GM12878 (cell line): ENCODE measurements at regions not wholly inside any gene's neighbourhood (a gene's known extent, or its start where the extent isn't known, plus 50 kb on each side); places are given as distances from the start of the nearest gene placed in this dataset.

Experiments
- ATAC-seq: fragments of 200-7000 bp; cut with Tn5 transposase; 3 replicates; pipeline ENCODE4 v1.9.1; 2020; ENCODE audit warnings: mild to moderate bottlenecking, moderate library complexity
- BruUV-seq: library from RNA; stranded (reverse); fragments of 400-500 nt; replicated peaks from 2 replicates; lab custom pipeline; 2021; lab: Mats Ljungman, UMichigan
- CTCF ChIA-PET: fragments of 300-600 bp; sonication (Branson Sonifier 250); formaldehyde crosslinking; extraction: SDS; loops from one replicate; lab custom pipeline; 2021; ENCODE audit warnings: inconsistent platforms; lab: Yijun Ruan, JAX
- POLR2A ChIA-PET: fragments of 350-600 bp; formaldehyde crosslinking; extraction: SDS; loops from one replicate; lab custom pipeline; 2021; ENCODE audit warnings: inconsistent platforms; lab: Charles Lee
- RAD21 ChIA-PET: fragments of 300-600 bp; sonication (Branson Sonifier 250); formaldehyde crosslinking; loops from one replicate; lab custom pipeline; 2023; ENCODE audit warnings: antibody characterized with exemption; ENCODE audit not compliant: unreplicated experiment; lab: Charles Lee
- SMC1A ChIA-PET: fragments of 300-600 bp; sonication (Branson Sonifier 250); formaldehyde crosslinking; loops from one replicate; lab custom pipeline; 2023; ENCODE audit not compliant: unreplicated experiment, uncharacterized antibody; lab: Charles Lee
- DNase-seq: peaks from one replicate; pipeline ENCODE4 v3.0.0-alpha.2; 2011; ENCODE audit warnings: low read depth, low spot score
- FAIRE-seq: peaks from 3 replicates; lab custom pipeline; 2011; peaks lifted over from hg19 to GRCh38; lab: Jason Lieb, UNC
- H2AFZ ChIP-seq: 2 replicates; pipeline ENCODE4 v1.6.0; 2011; ENCODE audit warnings: low read depth, low read length, control low read depth; ENCODE audit not compliant: control insufficient read depth
- H3K27ac ChIP-seq: 2 replicates; pipeline ENCODE4 v1.5.1; 2011; ENCODE audit warnings: control low read depth; ENCODE audit not compliant: control insufficient read depth, insufficient read depth
- H3K27me3 ChIP-seq, 2 experiments: replicated peaks in 1 of 2; 2 replicates each; pipeline versions ENCODE4 v1.6.0 to v1.6.1; 2011; ENCODE audit warnings: low read length in 1 of 2; ENCODE audit not compliant: control insufficient read depth in 2 of 2, insufficient read depth in 2 of 2
- H3K36me3 ChIP-seq, 2 experiments: 2 replicates each; pipeline ENCODE4 v1.5.1; 2011; ENCODE audit warnings: low read length in 1 of 2; ENCODE audit not compliant: control insufficient read depth in 2 of 2, insufficient read depth in 2 of 2
- H3K4me1 ChIP-seq: 2 replicates; pipeline ENCODE4 v1.6.1; 2011; ENCODE audit warnings: mild to moderate bottlenecking, low read length, moderate library complexity, mixed read lengths; ENCODE audit not compliant: control insufficient read depth, insufficient read depth
- H3K4me2 ChIP-seq: 2 replicates; pipeline ENCODE4 v1.6.0; 2011; ENCODE audit warnings: control low read depth; ENCODE audit not compliant: control insufficient read depth, insufficient read depth
- H3K4me3 ChIP-seq: fragments of 200-600 bp; sonication (generic); 2 replicates; pipeline ENCODE4 v1.5.1; 2016
- H3K79me2 ChIP-seq: 2 replicates; pipeline ENCODE4 v1.6.0; 2011; ENCODE audit warnings: low read length; ENCODE audit not compliant: control insufficient read depth, insufficient read depth
- H3K9ac ChIP-seq: 2 replicates; pipeline ENCODE4 v1.8.0; 2011; ENCODE audit warnings: low read length, control low read depth, mixed read lengths; ENCODE audit not compliant: control insufficient read depth, insufficient read depth
- H3K9me3 ChIP-seq: replicated peaks from 3 replicates; pipeline ENCODE4 v1.5.1; 2011; ENCODE audit warnings: mild to moderate bottlenecking, low read length; ENCODE audit not compliant: control insufficient read depth, insufficient read depth
- H4K20me1 ChIP-seq: 2 replicates; pipeline ENCODE4 v1.6.0; 2011; ENCODE audit not compliant: control insufficient read depth, insufficient read depth
- EGR1 ChIP-seq, 2 experiments: IDR thresholded peaks; 1 replicate in 1 of 2; 2 replicates in 1 of 2; pipeline ENCODE4 v1.6.1; 2011 to 2012; ENCODE audit warnings: low read depth in 2 of 2, low read length in 2 of 2, borderline replicate concordance in 1 of 2, mild to moderate bottlenecking in 1 of 2, moderate library complexity in 1 of 2
- ETV6 ChIP-seq, 2 experiments: fragments of 450-650 bp in 1 of 2; IDR thresholded peaks in 1 of 2; conservative IDR thresholded peaks in 1 of 2; 2 replicates each; pipeline ENCODE4 v1.6.1; 2014; ENCODE audit warnings: antibody characterized with exemption in 1 of 2, borderline replicate concordance in 1 of 2, low read depth in 1 of 2, mild to moderate bottlenecking in 1 of 2, moderate library complexity in 1 of 2
- FOXM1 ChIP-seq: IDR thresholded peaks from 2 replicates; pipeline ENCODE4 v1.6.1; 2012; ENCODE audit warnings: low read depth, mild to moderate bottlenecking, inconsistent platforms, low read length, moderate library complexity
- HCFC1 ChIP-seq: fragments of 150-350 bp; IDR thresholded peaks from 2 replicates; pipeline ENCODE4 v1.6.1; 2014; ENCODE audit warnings: low read length
- LARP7 ChIP-seq: fragments of 450-650 bp; IDR thresholded peaks from 2 replicates; pipeline ENCODE4 v1.6.1; 2017; ENCODE audit warnings: mild to moderate bottlenecking
- PAX5 ChIP-seq: IDR thresholded peaks from 2 replicates; pipeline ENCODE4 v1.6.1; 2011; ENCODE audit warnings: low read depth, low read length, borderline replicate concordance
- RELA ChIP-seq: fragments of 450-650 bp; IDR thresholded peaks from 2 replicates; pipeline ENCODE4 v1.8.0; 2014; ENCODE audit warnings: borderline replicate concordance; ENCODE audit not compliant: partially characterized antibody
- WGBS: methylation state at CpG from one replicate; pipeline ENCODE4 v1.1.6; 2016; ENCODE audit warnings: low lambda C conversion rate; ENCODE audit not compliant: insufficient replicate concordance, insufficient coverage; ENCODE audit errors: missing lambda C conversion rate; 5-methylcytosine and 5-hydroxymethylcytosine counted together
- in situ Hi-C: fragments of 300-500 bp; cut with MboI; formaldehyde crosslinking; loops from 9 replicates; pipeline ENCODE4 v1.14.3; 2018; ENCODE audit warnings: mixed read lengths
- intact Hi-C: fragments of 100-400 bp; cut with micrococcal nuclease; formaldehyde crosslinking; loops from one replicate; pipeline ENCODE4 v1.14.2; 2022; ENCODE audit not compliant: unreplicated experiment
- TF ChIP-seq, protein P1 (sequence below): fragments of 450-650 bp; IDR thresholded peaks from 2 replicates; pipeline ENCODE4 v1.6.1; 2017; ENCODE audit warnings: antibody characterized with exemption, mild to moderate bottlenecking, moderate library complexity
- TF ChIP-seq, protein P2 (sequence below): IDR thresholded peaks from 2 replicates; pipeline ENCODE4 v1.6.1; 2012; ENCODE audit warnings: low read length, inconsistent platforms
- TF ChIP-seq, protein P3 (sequence below): IDR thresholded peaks from 2 replicates; pipeline ENCODE4 v1.6.1; 2011; ENCODE audit warnings: low read depth, low read length, improper control_type of control experiment, borderline replicate concordance

DNA sequence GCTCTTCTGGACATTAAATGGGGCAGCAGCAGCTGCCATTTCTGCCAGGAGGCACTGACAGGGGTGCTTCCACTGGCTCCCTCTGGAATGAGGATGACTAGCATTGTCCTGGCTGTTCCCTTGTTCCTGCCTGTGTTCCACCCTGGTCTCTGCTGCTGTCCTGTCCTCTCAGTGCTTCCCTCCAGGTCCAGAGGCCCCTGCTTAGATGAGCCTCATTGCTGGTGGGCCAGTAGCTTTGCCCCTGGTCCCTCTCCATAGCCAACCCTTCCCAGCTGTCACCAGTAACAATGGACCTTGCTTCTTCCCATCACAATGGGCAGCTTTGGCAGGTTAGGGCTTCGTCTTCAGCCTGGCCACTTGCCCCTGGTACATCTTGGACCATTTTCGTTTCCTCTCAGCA is 561.1 kb downstream of the TCERG1L start (continued):
- TF ChIP-seq LARP7 = no peak
- no peak for TF ChIP-seq ETV6 (conservative IDR thresholded peaks at IDR 0.05 in 1 of 2, IDR thresholded peaks at IDR 0.05 in 1 of 2; ENCODE audit: borderline replicate concordance in 1 of 2, low read depth in 1 of 2)

DNA sequence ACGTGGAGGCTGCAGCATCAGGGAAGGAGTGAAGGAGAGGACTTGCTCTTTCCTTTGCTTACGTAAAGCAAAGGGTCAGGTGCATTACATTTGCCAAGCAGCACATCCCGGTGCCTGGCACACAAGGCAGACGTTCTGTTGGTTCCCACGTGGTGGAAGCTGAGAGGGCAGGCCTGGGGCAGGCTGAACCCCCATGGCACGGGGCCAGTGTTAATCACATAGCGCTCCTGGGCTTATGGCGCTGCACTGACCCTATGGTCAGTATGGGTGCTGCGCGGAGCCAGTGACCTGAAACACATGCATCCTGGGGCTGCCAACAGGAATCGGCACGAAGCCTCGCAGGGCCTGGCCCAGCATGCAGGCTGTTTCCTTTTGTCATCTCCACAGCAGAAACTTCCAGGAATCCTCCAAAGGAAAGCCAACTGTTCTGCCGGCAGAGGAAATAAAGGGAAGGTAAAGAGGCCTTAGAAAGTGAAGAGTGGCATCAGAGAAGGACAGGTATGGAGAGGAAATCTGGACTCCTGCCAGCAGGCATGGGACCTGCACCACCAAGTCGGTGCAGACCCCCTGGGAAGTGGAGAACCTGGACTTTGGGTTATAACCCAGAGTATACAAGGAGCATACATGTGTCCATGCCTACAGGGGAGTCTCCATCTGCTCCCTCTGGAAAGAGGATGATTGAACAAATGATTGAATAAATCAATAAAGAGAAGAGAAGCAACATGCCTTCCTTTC is 560.2 kb downstream of the TCERG1L start:
- POLR2A ChIA-PET = no interaction called here
- no peaks in the 10 kb centered on the region for H3K4me1 ChIP-seq
- H3K27ac ChIP-seq = no peak overlapping the region
- SMC1A ChIA-PET = no interaction called here
- intact Hi-C loops = no loop called here
- H3K9ac ChIP-seq = no peak overlapping the region
- CTCF ChIA-PET = no interaction called here
- no peaks in the 10 kb centered on the region for H3K9me3 ChIP-seq
- ATAC-seq = no peak
- no peak for DNase-seq
- RAD21 ChIA-PET = no interaction called here
- no peak overlapping the region for H2AFZ ChIP-seq
- no peaks in the 10 kb centered on the region for H3K36me3 ChIP-seq
- BruUV-seq = no TSS peak
- H3K79me2 ChIP-seq = no peaks in the 10 kb centered on the region
- H3K27me3 ChIP-seq = no peaks in the 10 kb centered on the region
- H3K4me3 ChIP-seq = no peak overlapping the region
- no peak overlapping the region for H3K4me2 ChIP-seq
- no peak for FAIRE-seq
- 48% methylated on average over 15 of the region's 15 CpGs for WGBS
- H4K20me1 ChIP-seq = no peaks in the 10 kb centered on the region
- TF ChIP-seq RELA = no peak
- no peak for TF ChIP-seq PAX5
- TF ChIP-seq, protein P1, sequence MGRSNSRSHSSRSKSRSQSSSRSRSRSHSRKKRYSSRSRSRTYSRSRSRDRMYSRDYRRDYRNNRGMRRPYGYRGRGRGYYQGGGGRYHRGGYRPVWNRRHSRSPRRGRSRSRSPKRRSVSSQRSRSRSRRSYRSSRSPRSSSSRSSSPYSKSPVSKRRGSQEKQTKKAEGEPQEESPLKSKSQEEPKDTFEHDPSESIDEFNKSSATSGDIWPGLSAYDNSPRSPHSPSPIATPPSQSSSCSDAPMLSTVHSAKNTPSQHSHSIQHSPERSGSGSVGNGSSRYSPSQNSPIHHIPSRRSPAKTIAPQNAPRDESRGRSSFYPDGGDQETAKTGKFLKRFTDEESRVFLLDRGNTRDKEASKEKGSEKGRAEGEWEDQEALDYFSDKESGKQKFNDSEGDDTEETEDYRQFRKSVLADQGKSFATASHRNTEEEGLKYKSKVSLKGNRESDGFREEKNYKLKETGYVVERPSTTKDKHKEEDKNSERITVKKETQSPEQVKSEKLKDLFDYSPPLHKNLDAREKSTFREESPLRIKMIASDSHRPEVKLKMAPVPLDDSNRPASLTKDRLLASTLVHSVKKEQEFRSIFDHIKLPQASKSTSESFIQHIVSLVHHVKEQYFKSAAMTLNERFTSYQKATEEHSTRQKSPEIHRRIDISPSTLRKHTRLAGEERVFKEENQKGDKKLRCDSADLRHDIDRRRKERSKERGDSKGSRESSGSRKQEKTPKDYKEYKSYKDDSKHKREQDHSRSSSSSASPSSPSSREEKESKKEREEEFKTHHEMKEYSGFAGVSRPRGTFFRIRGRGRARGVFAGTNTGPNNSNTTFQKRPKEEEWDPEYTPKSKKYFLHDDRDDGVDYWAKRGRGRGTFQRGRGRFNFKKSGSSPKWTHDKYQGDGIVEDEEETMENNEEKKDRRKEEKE = no peak
- TF ChIP-seq FOXM1 = no peak
- no peak for TF ChIP-seq HCFC1
- TF ChIP-seq EGR1 (IDR thresholded peaks at IDR 0.05; ENCODE audit: borderline replicate concordance in 1 of 2, low read depth in 2 of 2, low read length in 2 of 2) = no peak
- TF ChIP-seq, protein P2, sequence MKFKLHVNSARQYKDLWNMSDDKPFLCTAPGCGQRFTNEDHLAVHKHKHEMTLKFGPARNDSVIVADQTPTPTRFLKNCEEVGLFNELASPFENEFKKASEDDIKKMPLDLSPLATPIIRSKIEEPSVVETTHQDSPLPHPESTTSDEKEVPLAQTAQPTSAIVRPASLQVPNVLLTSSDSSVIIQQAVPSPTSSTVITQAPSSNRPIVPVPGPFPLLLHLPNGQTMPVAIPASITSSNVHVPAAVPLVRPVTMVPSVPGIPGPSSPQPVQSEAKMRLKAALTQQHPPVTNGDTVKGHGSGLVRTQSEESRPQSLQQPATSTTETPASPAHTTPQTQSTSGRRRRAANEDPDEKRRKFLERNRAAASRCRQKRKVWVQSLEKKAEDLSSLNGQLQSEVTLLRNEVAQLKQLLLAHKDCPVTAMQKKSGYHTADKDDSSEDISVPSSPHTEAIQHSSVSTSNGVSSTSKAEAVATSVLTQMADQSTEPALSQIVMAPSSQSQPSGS = no peak
- TF ChIP-seq, protein P3, sequence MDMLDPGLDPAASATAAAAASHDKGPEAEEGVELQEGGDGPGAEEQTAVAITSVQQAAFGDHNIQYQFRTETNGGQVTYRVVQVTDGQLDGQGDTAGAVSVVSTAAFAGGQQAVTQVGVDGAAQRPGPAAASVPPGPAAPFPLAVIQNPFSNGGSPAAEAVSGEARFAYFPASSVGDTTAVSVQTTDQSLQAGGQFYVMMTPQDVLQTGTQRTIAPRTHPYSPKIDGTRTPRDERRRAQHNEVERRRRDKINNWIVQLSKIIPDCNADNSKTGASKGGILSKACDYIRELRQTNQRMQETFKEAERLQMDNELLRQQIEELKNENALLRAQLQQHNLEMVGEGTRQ = no peak
- TF ChIP-seq, all 136 proteins: peak for 0
- in situ Hi-C loops = no loop called here
